Stimulated activated CD4-positive, alpha-beta T cell treated with anti-CD3 and anti-CD28 coated beads, TNF-alpha, amount 100 ng/mL, for 1 hour (primary cell): ENCODE measurements at regions not wholly inside any gene's neighbourhood (a gene's known extent, or its start where the extent isn't known, plus 50 kb on each side); places are given as distances from the start of the nearest gene placed in this dataset.

Source experiments
- DNase-seq, 3 donors: peaks; one replicate each; pipeline ENCODE4 v3.0.0-alpha.2; 2020; ENCODE audit warnings: low read depth in 3 of 3, low spot score in 1 of 3

DNA sequence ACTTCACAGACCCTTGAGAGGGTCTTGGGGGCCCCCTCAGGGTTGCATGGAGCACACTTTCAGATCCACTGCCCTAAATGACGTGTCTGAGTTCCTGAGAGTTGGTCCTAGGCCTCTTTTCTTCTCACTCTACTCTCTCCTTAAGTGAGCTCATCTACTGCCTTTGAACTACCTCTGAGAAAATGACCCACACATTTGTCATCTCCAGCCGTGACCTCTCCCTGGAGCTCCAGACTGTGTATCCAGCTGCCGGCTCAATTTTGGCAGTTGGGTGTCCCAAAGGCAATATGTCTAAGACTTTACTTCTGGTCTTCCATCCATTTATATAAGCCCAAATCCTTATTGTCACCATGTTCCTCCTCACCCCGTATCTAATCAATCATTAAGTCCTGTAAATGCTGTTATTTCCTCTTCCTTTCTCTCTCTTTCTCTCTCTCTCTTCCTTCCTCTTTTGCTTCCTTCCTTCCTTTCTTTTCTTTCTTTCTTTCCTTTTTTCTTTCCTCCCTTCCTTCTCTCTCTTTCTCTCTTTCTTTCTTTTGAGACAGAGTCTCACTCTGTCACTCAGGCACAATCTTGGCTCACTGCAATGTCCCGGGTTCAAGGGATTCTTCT lies 51.2 kb upstream of the HSPA9 start:
- no peak for DNase-seq

DNA sequence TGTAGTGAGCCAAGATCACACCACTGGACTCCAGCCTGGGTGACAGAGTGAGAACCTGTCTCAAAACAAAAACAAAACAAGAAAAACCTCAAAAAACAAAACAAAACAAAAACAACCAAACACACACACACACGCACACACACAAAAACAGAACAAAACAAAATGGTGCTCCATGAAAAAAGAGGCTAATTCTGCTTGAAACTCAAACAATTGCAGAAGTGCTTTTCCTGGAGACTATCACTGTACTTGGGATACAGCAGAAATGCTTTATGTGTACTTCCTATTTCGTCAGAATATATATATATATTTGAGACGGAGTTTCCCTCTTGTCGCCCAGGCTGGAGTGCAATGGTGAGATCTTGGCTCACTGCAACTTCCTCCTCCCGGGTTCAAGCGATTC lies 49.9 kb upstream of the HSPA9 start:
- DNase-seq = no peak
